IMR-90 (cell line): ENCODE measurements at regions not wholly inside any gene's neighbourhood (a gene's known extent, or its start where the extent isn't known, plus 50 kb on each side); places are given as distances from the start of the nearest gene placed in this dataset.

Experiments used
- ATAC-seq: fragments of 200-7000 bp; cut with Tn5 transposase; 2 replicates; pipeline ENCODE4 v1.9.1; 2020; ENCODE audit warnings: low read depth, mild to moderate bottlenecking, moderate library complexity
- BruUV-seq: library from RNA; stranded (reverse); fragments of 400-500 nt; replicated peaks from 2 replicates; lab custom pipeline; 2021; lab: Mats Ljungman, UMichigan
- CTCF ChIA-PET: fragments of 300-600 bp; formaldehyde crosslinking; extraction: SDS; loops from one replicate; lab custom pipeline; 2021; ENCODE audit warnings: antibody characterized with exemption; lab: Yijun Ruan, JAX
- POLR2A ChIA-PET: fragments of 300-600 bp; sonication (Branson Sonifier 250); formaldehyde crosslinking; loops from one replicate; lab custom pipeline; 2022; ENCODE audit warnings: antibody characterized with exemption; ENCODE audit not compliant: unreplicated experiment; lab: Charles Lee
- DNase-seq: peaks from one replicate; pipeline ENCODE4 v3.0.0; 2013
- H2AFZ ChIP-seq: replicated peaks from 2 replicates; pipeline ENCODE3; 2013; ENCODE audit warnings: low read length, mild to moderate bottlenecking; ENCODE audit not compliant: poor library complexity
- H2AK5ac ChIP-seq: 2 replicates; pipeline ENCODE4 v1.6.1; 2013; ENCODE audit warnings: low read depth, low read length, inconsistent platforms
- H2AK9ac ChIP-seq: replicated peaks from 2 replicates; pipeline ENCODE3; 2013; ENCODE audit warnings: mild to moderate bottlenecking, low read depth, low read length, moderate library complexity; ENCODE audit not compliant: poor library complexity
- H2BK120ac ChIP-seq: 2 replicates; pipeline ENCODE4 v1.6.1; 2013; ENCODE audit warnings: low read depth, low read length, inconsistent platforms
- H2BK15ac ChIP-seq: 3 replicates; pipeline ENCODE4 v1.6.1; 2013; ENCODE audit warnings: low read depth, low read length, inconsistent platforms
- H2BK20ac ChIP-seq: 2 replicates; pipeline ENCODE4 v1.6.1; 2013; ENCODE audit warnings: low read depth, mild to moderate bottlenecking, inconsistent platforms, low read length, moderate library complexity
- H2BK5ac ChIP-seq: 2 replicates; pipeline ENCODE4 v1.6.1; 2013; ENCODE audit warnings: mild to moderate bottlenecking, low read depth, low read length, inconsistent platforms; ENCODE audit not compliant: poor library complexity, severe bottlenecking
- H3K14ac ChIP-seq: replicated peaks from 2 replicates; pipeline ENCODE4 v1.6.1; 2013; ENCODE audit warnings: low read depth, low read length, inconsistent platforms
- H3K18ac ChIP-seq: 2 replicates; pipeline ENCODE4 v1.6.1; 2013; ENCODE audit warnings: low read depth, low read length, control low read depth
- H3K23ac ChIP-seq: 2 replicates; pipeline ENCODE4 v1.6.1; 2013; ENCODE audit warnings: low read depth, low read length, inconsistent platforms
- H3K27ac ChIP-seq: 2 replicates; pipeline ENCODE4 v1.5.1; 2013; ENCODE audit warnings: mild to moderate bottlenecking, control low read depth, low read length; ENCODE audit not compliant: insufficient read depth
- H3K27me3 ChIP-seq: 2 replicates; pipeline ENCODE4 v1.6.1; 2013; ENCODE audit warnings: low read length; ENCODE audit not compliant: control insufficient read depth, insufficient read depth
- H3K36me3 ChIP-seq: 2 replicates; pipeline ENCODE4 v1.6.1; 2013; ENCODE audit warnings: low read length, mixed read lengths; ENCODE audit not compliant: control insufficient read depth, insufficient read depth
- H3K4ac ChIP-seq: 2 replicates; pipeline ENCODE4 v1.6.1; 2013; ENCODE audit warnings: low read depth, low read length, inconsistent platforms
- H3K4me1 ChIP-seq: 2 replicates; pipeline ENCODE4 v1.6.1; 2013; ENCODE audit warnings: low read length, mixed read lengths; ENCODE audit not compliant: control insufficient read depth, insufficient read depth
- H3K4me2 ChIP-seq: 2 replicates; pipeline ENCODE4 v1.6.1; 2013; ENCODE audit warnings: low read depth, mild to moderate bottlenecking, control low read depth, low read length, moderate library complexity
- H3K4me3 ChIP-seq: 2 replicates; pipeline ENCODE4 v1.5.1; 2013; ENCODE audit warnings: low read depth, mild to moderate bottlenecking, control low read depth, low read length, moderate library complexity; ENCODE audit not compliant: insufficient read depth
- H3K56ac ChIP-seq: 2 replicates; pipeline ENCODE4 v1.6.1; 2013; ENCODE audit warnings: low read length, inconsistent platforms; ENCODE audit not compliant: insufficient read depth; ENCODE audit errors: extremely low read depth
- H3K79me1 ChIP-seq, 2 experiments: 2 replicates each; pipeline ENCODE4 v1.6.1; 2013; ENCODE audit warnings: low read length in 2 of 2, inconsistent platforms in 1 of 2, low read depth in 1 of 2
- H3K9ac ChIP-seq: 2 replicates; pipeline ENCODE4 v1.6.1; 2013; ENCODE audit warnings: low read depth, low read length, control low read depth
- H3K9me1 ChIP-seq: 2 replicates; pipeline ENCODE4 v1.6.1; 2013; ENCODE audit warnings: low read length, inconsistent platforms; ENCODE audit not compliant: insufficient read depth
- H3K9me3 ChIP-seq: 2 replicates; pipeline ENCODE4 v1.6.1; 2013; ENCODE audit warnings: low read length; ENCODE audit not compliant: control insufficient read depth, insufficient read depth
- H4K20me1 ChIP-seq: 2 replicates; pipeline ENCODE4 v1.6.1; 2013; ENCODE audit warnings: low read length, inconsistent platforms; ENCODE audit not compliant: insufficient read depth
- H4K5ac ChIP-seq: 2 replicates; pipeline ENCODE4 v1.6.1; 2013; ENCODE audit warnings: mild to moderate bottlenecking, low read depth, low read length, control low read depth
- H4K8ac ChIP-seq, 2 experiments: 2 replicates each; pipeline ENCODE4 v1.6.1; 2013; ENCODE audit warnings: low read depth in 2 of 2, low read length in 2 of 2, control low read depth in 1 of 2, inconsistent platforms in 1 of 2
- H4K91ac ChIP-seq: 2 replicates; pipeline ENCODE4 v1.6.1; 2013; ENCODE audit warnings: low read depth, low read length, inconsistent platforms; ENCODE audit not compliant: insufficient read depth
- BHLHE40 ChIP-seq: fragments of 150-350 bp; IDR thresholded peaks from 2 replicates; pipeline ENCODE4 v1.6.1; 2016; ENCODE audit warnings: mild to moderate bottlenecking, low read depth, low read length
- CEBPB ChIP-seq: IDR thresholded peaks from 2 replicates; pipeline ENCODE4 v1.6.1; 2012; ENCODE audit warnings: low read depth, low read length, improper control_type of control experiment
- CTCF ChIP-seq: conservative IDR thresholded peaks from 2 replicates; pipeline ENCODE4 v1.5.1; 2012; ENCODE audit warnings: mild to moderate bottlenecking, low read depth, low read length, improper control_type of control experiment
- FOS ChIP-seq: fragments of 150-350 bp; IDR thresholded peaks from 2 replicates; pipeline ENCODE4 v1.6.1; 2016; ENCODE audit warnings: low read depth, low read length
- MAFK ChIP-seq: IDR thresholded peaks from 2 replicates; pipeline ENCODE4 v1.6.1; 2012; ENCODE audit warnings: low read depth, low read length, improper control_type of control experiment
- MAZ ChIP-seq: IDR thresholded peaks from 2 replicates; pipeline ENCODE4 v1.6.1; 2012; ENCODE audit warnings: low read depth, mild to moderate bottlenecking, low read length, improper control_type of control experiment, moderate library complexity, borderline replicate concordance
- MXI1 ChIP-seq: IDR thresholded peaks from 2 replicates; pipeline ENCODE4 v1.6.1; 2012; ENCODE audit warnings: low read depth, mild to moderate bottlenecking, low read length, moderate library complexity, borderline replicate concordance
- NFE2L2 ChIP-seq: fragments of 150-350 bp; IDR thresholded peaks from 2 replicates; pipeline ENCODE4 v1.6.1; 2016; ENCODE audit warnings: low read depth, mild to moderate bottlenecking, low read length
- RAD21 ChIP-seq: IDR thresholded peaks from 2 replicates; pipeline ENCODE4 v1.6.1; 2012; ENCODE audit warnings: low read length, improper control_type of control experiment
- RFX5 ChIP-seq: IDR thresholded peaks from 2 replicates; pipeline ENCODE4 v1.8.0; 2012; ENCODE audit warnings: low read depth, mild to moderate bottlenecking, low read length, moderate library complexity
- SMC3 ChIP-seq: fragments of 150-350 bp; IDR thresholded peaks from 2 replicates; pipeline ENCODE4 v1.6.1; 2016; ENCODE audit warnings: low read depth, mild to moderate bottlenecking, antibody characterized with exemption, low read length, moderate library complexity
- WGBS, 2 experiments: methylation state at CpG; one replicate each; pipeline versions ENCODE4 v1.1.5 to v1.1.7; 2013; ENCODE audit warnings: missing lambda C conversion rate in 2 of 2; ENCODE audit not compliant: insufficient read length in 1 of 2; ENCODE audit errors: extremely low coverage in 2 of 2; 5-methylcytosine and 5-hydroxymethylcytosine counted together
- dilution Hi-C: fragments of 300-500 bp; cut with HindIII; formaldehyde crosslinking; loops from one replicate; pipeline ENCODE4 v1.14.3; 2018; ENCODE audit warnings: low sequenced_read_pairs; ENCODE audit not compliant: unreplicated experiment
- in situ Hi-C: fragments of 300-500 bp; cut with MboI; formaldehyde crosslinking; loops from 3 replicates; pipeline ENCODE4 v1.14.3; 2019; ENCODE audit warnings: low sequenced_read_pairs, inconsistent platforms, mixed read lengths
- intact Hi-C: fragments of 100-400 bp; cut with micrococcal nuclease; formaldehyde crosslinking; loops from 2 replicates; pipeline ENCODE4 v1.10.0; 2022
- TF ChIP-seq, protein P1 (sequence below): fragments of 150-350 bp; IDR thresholded peaks from 2 replicates; pipeline ENCODE4 v1.6.1; 2017; ENCODE audit warnings: mild to moderate bottlenecking, antibody characterized with exemption, low read length, low read depth
- TF ChIP-seq, protein P2 (sequence below): fragments of 150-350 bp; IDR thresholded peaks from 2 replicates; pipeline ENCODE4 v1.6.1; 2016; ENCODE audit warnings: low read depth, mild to moderate bottlenecking, low read length, moderate library complexity, borderline replicate concordance

GRCh38 chr2:204359076-204359475 is 186.2 kb upstream of the PARD3B start:
- no peak overlapping the region for H3K23ac ChIP-seq
- no peaks in the 10 kb centered on the region for H3K79me1 ChIP-seq
- no peak for ATAC-seq
- H3K4me3 ChIP-seq: no peak overlapping the region
- no peak overlapping the region for H2BK20ac ChIP-seq
- H2AFZ ChIP-seq: no peak overlapping the region
- H3K56ac ChIP-seq: no peak overlapping the region
- H3K14ac ChIP-seq: no peak overlapping the region
- H3K9me1 ChIP-seq: no peaks in the 10 kb centered on the region
- H3K9ac ChIP-seq: no peak overlapping the region
- CTCF ChIA-PET: no interaction called here
- no peak overlapping the region for H2AK9ac ChIP-seq
- no peak overlapping the region for H4K91ac ChIP-seq
- no peaks in the 10 kb centered on the region for H3K36me3 ChIP-seq
- no peak overlapping the region for H2BK120ac ChIP-seq
- no peaks in the 10 kb centered on the region for H4K20me1 ChIP-seq
- TF ChIP-seq MAFK (no peak), FOS (no peak), CEBPB (no peak), MAZ (no peak), CTCF (no peak), MXI1 (no peak), RAD21 (no peak), RFX5 (no peak), BHLHE40 (no peak), NFE2L2 (no peak), SMC3 (no peak)
- TF ChIP-seq, protein P1, sequence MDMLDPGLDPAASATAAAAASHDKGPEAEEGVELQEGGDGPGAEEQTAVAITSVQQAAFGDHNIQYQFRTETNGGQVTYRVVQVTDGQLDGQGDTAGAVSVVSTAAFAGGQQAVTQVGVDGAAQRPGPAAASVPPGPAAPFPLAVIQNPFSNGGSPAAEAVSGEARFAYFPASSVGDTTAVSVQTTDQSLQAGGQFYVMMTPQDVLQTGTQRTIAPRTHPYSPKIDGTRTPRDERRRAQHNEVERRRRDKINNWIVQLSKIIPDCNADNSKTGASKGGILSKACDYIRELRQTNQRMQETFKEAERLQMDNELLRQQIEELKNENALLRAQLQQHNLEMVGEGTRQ: no peak
- TF ChIP-seq, protein P2, sequence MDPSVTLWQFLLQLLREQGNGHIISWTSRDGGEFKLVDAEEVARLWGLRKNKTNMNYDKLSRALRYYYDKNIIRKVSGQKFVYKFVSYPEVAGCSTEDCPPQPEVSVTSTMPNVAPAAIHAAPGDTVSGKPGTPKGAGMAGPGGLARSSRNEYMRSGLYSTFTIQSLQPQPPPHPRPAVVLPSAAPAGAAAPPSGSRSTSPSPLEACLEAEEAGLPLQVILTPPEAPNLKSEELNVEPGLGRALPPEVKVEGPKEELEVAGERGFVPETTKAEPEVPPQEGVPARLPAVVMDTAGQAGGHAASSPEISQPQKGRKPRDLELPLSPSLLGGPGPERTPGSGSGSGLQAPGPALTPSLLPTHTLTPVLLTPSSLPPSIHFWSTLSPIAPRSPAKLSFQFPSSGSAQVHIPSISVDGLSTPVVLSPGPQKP: no peak
- no peak overlapping the region for H2BK15ac ChIP-seq
- H3K4ac ChIP-seq: no peak overlapping the region
- no peak overlapping the region for H4K8ac ChIP-seq
- no TSS peak for BruUV-seq
- no peaks in the 10 kb centered on the region for H3K9me3 ChIP-seq
- H2AK5ac ChIP-seq: no peak overlapping the region
- H3K27me3 ChIP-seq: no peaks in the 10 kb centered on the region
- H3K18ac ChIP-seq: no peak overlapping the region
- H3K4me1 ChIP-seq: no peaks in the 10 kb centered on the region
- no peak overlapping the region for H3K4me2 ChIP-seq
- no peak for DNase-seq
- H2BK5ac ChIP-seq: no peak overlapping the region
- dilution Hi-C loops: no loop called here
- intact Hi-C loops: no loop called here
- POLR2A ChIA-PET: no interaction called here
- H4K5ac ChIP-seq: no peak overlapping the region
- no peak overlapping the region for H3K27ac ChIP-seq
- no CpG with 5 or more reads among the region's 1 CpG for WGBS, 2 experiments
- in situ Hi-C loops: no loop called here
